DMS79 treated with DMSO at 0.1 percent for 48 hours (cell line): ENCODE measurements at regions not wholly inside any gene's neighbourhood (a gene's known extent, or its start where the extent isn't known, plus 50 kb on each side); places are given as distances from the start of the nearest gene placed in this dataset.
A peak's percentile ranks its signal among the peaks of the same experiment; 100 is the strongest.

ENCODE experiments used
- DNase-seq: peaks from one replicate; lab custom pipeline; 2025; lab: John Stamatoyannopoulos, UW

DNA sequence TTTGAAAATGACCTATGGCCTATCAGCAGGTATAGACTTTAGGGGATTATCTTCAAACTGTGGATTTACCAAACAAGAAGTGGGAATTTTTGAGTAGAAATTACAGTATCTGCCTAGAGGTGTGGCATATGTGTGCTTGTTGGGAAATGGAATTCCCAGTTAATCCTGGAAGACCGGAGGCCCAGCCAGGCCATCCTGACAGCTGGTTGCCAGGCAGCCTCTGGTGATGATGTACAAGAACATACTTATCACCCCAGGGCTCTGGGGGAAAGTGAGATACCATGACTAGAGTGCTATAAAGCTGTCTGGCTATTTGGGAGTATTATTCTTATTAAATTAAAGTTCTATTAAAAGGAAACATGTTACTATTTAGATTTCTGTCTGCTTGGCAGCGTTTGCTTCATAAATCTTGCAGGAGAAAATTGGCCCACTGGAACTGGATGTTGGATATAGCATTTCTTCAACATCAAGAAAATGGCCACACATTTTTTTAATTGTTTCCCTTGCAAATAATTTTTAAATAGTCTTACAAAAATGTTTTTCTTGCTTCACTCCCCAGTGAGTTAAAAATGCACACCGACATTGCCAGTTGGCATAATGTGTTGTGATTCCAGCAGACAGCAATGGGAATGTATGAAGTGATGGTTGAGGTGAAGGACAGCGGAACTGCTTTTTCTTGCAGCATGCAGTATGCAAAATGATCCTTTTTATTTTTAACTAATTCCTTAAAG, 187.8 kb downstream of the MYLK4 start:
- DNase-seq = no peak

DNA sequence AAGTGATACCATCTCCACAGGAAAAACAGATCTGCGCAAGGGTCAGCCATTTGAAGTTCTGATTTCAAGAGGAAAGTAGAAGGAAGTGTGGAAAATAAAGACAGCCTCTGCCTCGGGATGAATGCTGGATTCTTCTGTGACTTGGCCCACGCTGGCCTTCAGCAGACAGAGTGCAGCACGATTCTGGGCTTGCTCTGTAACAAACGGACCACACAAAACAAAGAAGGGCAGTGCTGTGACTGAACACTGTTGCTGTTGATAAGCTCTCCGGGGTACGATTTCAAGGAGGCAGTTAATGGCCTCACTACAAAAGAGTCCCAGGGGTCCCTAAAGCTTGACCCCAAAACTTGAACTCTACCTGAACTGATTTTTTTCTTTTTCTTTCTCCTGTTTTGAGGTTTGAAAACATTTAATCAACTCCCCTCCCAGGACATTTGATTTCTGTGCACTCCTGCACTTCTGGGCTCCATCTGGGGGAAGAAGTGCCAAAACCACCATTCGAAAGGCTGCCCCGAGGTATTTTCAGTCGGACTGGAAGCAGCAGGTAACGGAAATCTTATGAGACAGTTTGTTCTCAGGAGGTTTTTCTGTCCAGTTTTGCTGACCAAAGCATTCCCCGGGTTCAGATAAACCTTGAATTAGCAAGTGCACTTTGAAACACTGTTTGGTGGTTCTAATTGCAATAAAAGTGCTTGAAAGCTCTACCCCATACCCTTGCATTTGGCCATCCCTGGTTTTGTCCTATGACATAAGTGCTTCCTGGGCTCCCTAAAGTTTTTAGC, 189.6 kb downstream of the MYLK4 start:
- no peak for DNase-seq

DNA sequence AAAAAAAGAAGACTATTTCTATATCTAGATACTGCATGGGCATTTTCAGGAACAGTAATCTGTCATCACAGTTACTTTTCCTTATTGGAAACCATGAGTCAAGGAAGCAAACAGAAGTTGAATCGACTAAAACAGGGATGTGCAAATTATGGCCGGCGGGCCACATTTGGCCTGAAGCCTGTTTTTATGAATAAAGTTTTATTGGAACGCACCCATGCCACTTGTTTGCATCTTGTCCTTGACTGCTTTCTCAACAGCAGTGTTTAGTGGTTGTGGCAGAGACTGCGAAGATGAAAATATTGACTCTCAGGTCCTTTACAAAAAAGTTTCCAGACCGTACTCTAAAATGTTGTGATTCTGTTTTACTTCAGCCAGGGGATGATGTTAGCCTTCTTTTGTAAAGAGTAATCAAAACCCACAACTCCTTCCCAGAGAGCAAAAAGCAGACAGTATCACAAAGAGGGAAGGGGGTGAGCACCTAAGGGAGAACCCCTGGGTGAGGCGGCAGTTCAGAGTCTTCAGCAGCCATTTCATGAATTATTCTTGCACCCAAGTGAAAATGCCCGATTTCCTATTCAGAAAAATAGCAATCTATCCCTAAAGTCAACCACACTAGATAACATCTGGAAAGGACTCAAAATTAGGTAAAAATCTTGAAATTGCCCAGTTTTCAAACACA, 190.4 kb downstream of the MYLK4 start:
- DNase-seq = no peak

DNA sequence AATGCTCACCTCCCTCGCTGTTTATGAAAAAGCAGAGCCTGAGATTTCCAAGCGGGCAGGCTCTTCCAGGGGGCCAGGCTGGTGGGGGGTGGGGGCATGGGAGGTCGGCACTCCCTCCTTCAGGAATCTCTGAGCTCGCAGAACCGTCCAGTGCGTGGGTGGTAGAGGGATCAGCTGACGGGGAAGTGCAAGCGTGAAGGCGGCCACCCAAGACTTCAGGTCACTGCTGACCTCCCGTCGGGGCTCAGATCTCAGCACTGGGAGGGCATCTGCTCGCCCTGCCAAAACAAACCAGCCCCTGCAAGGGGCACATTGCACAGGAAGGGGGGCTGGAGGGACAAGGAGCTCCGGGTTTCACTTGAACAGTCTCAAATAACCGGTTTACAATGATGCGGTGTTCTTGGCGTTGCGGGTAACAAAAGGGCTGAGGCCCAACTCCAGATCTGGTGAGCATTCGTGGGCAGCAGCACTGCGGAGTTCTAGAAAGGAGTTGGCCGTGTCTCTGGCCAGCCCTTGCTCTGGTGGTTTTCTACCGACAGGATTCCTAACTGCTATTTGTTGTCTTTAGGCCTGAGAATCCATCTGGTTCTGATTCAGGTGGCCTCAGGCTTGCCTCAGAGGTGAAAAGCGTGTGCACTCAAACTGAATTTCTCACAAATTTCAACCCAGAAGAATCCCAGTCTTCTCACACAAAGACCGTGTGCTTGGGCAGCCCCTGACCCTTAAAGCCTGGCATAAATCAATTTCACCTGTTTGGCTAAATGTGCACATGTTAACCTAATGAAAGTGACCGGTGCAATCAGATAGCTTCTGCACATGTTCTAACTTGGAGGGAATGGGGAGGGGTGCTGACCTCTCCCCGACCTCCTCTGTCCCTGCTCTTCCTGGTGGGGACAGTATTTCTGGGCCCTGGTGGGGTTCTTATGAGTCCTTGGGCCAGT, 191.6 kb downstream of the MYLK4 start:
- no peak for DNase-seq

DNA sequence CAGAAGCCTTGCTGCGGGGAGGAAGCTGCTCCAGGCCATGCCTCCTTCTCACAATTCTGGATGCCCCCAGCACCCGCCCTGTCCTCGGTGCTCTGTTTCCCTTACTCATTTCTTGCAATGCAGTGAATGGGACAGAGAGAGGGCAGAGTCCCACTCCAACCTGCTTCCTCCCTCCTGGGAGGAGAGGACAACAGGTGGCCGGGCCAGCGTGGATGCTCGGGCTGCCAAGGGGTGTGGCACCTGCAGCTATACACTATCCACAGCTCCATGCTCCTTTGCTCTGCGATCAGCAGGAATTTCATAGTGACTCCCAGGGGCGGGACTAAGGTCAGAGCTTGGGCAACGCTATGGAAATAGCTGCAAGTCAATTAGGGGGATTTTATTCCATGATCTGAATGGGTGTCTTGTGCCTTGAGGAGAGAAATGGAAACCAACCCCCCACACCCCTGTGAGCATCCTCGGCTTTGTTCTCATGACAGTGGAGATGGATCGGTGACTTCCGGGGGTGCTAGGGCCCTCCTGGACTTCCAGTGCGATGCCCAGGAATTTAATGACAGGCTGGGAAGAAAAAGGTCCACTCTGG, 192.5 kb downstream of the MYLK4 start:
- DNase-seq = no peak

DNA sequence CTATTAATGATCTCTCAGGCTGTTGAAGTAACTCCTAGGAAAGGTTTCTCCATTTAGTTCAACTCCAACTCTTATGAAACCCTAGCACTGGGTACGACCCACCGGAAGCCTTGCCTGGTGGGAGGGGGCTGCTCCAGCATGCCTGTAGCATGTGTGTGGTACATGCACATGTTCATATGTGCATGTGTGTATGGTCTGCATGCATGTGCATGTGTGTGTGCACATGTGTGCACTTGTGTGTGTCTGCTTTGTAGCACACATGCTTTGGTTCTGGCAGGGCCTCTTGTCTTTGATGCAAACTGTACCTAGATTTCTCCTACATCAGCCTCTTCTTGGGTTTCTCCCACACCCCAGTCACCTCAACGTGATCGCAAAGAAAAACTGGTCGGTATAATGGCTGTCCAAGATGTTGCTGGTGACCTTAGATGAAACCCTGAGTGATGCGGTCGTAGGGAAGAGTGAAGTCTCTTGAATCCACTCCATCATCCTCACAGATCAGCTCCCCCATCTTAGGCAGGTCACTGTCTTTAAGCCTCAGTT, 193.5 kb downstream of the MYLK4 start:
- DNase-seq = no peak

DNA sequence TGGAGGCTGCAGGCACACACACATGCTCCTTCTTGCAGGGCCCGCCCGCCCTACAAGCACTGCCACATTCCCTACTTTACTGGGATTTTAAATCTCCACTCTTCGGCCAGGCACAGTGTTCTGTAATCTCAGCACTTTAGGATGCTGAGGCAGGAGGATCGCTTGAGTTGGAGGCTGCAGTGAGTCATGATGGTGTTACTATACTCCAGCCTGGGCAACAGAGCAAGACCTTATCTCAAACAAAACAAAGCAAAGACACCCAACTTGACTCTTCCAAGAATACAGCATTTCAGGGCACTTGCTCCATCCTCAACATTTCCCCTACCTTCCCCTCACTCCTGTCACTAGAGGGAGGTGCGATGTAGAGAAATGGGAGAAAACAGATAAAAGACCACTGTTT, 194.0 kb downstream of the MYLK4 start:
- no peak for DNase-seq

DNA sequence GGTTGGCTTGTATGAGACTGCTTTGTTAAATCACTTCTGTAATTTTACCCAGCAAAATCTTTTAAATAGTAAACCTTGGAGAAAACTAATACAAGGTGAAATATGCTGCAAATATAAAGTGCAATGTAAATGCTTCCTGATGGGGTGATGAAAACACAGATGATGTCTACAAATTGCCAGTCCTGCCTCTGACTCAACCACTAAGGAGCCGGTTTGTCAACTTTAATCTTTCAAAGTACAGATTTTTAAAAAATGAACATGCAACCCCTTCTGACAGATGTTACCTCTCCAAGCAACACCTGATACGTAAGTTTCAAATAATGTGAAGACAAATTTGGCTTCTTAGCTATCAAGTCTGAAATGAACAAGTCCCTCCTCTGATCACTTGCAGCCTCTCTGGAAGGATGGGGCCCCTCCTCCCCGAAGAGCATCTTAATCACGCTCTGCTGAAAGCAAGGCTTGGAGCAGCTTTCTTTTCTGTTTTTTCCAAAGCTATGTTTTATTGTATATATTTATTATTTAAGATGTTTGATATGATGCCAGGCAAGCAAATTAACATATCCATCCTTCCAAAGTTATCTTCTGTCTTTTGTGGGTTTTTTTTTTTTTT, 196.0 kb downstream of the MYLK4 start:
- DNase-seq = peak; percentile 23

DNA sequence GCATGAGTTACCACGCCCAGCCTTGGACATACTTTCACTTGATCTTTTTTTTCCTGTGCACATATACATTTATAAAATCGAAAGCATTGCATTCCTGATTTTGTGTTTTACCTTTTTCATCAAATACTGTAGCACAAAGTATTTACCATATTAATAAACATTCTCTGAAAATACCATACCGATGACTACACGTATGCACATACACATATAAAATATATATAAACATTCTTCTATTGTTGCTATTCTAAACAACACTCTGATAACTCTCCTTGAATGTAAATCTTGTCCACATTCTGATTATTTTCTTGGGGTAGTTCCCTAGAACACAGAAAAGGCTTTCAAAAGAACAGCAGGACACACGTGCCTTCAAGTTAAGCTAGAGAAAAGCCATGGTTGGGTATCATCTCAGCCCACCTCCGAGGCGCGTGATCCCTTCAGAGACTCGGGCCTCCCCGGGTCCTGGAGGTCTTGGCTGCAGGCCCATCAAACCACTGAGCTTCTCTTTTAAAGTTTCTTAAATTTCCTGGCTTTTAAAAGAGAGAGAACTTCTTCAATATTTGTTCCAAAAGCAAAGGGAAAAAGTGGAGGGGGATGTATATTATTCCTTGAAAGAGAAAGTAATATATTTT, 198.1 kb downstream of the MYLK4 start:
- DNase-seq = no peak

DNA sequence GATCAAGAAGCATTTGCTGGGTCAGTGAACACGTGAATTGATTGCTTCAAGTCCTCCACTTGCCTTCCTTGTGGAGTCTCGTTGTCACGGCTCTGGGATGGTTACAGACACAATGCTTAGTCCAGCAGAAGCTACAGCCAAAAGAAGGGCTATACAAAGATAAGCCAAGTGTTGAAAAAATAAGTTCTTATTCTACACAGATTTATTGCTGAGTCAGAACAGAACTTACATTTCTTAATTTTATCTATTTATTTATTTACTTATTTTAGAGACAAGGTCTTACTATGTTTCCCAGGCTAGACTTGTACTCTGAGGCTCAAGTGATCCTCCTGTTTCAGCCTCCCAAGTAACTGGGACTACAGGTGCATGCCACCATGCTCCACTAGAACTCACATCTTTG, 199.0 kb downstream of the MYLK4 start:
- DNase-seq = no peak

DNA sequence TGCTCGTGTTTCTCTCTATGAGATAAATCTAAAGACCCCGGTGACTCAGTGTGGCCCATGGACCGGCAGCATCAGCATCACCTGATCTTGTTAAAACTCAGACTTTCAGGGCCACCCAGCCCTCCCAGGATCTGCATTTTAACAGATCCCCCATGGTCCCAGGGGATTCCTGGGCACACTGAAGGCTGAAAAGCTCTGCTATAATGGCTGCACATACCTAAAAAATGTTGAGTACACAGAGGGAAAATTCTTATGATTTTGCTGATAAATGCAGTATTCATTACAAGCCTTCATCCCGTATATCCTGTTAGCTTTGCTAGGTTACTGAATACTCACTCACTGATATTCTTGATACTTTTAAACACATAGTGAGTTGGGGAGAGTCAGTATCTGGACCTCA, 200.5 kb downstream of the MYLK4 start:
- DNase-seq = no peak

DNA sequence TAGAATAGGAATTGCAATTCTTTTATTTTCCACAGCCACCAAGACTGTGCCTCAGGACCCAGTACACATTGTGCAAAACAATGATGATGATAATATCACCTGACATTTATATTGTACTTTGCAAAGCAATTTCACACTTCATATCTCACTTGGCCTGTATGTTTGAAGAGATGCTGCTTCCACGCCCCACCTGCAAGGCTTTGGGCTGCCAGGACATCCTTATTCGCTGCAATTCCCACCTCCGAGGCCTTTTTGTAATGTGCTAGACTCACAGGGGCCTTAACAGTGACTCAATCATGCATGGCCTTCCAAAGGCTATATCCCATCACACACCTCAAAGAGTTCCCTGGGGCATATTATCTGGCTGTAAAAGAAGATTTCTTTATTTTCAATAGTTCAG, 200.9 kb downstream of the MYLK4 start:
- no peak for DNase-seq

DNA sequence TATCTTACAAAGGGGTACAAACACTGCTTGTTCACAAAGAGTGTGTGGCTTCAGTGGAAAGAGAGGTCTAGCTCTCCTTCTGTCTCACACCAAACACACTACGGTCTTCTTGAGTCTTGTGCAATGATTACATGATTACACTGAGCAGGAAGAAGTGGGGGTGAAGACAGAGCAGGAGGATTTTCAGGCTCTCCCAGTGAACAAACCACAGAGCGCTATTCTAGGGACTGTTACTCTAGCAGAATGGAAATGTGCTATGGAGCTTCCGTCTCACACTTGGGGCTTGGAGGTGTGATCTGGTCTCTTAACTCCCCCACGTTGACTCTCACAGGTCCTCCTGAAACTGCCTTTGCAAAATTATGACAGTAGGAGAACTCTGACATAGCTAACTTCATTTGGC, 203.4 kb downstream of the MYLK4 start:
- no peak for DNase-seq

DNA sequence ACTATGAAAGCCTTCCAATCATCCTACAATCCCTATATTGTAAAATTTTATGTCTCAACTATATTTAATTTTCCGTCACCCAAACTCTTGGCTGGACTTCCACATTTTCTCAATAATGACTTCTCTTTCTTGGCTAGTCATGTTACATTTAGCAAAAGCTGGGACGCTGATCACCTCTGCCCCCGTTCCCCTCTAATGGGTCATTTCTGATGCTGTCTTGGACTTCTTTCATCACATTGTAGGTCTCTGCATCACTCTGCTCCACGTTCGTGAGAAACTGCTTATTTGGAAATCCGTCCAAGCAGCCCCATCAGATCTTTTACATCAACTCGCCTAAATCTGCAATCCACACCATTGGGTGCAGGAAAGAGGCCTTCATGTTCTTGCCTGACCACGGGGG, 203.8 kb downstream of the MYLK4 start:
- DNase-seq = no peak

DNA sequence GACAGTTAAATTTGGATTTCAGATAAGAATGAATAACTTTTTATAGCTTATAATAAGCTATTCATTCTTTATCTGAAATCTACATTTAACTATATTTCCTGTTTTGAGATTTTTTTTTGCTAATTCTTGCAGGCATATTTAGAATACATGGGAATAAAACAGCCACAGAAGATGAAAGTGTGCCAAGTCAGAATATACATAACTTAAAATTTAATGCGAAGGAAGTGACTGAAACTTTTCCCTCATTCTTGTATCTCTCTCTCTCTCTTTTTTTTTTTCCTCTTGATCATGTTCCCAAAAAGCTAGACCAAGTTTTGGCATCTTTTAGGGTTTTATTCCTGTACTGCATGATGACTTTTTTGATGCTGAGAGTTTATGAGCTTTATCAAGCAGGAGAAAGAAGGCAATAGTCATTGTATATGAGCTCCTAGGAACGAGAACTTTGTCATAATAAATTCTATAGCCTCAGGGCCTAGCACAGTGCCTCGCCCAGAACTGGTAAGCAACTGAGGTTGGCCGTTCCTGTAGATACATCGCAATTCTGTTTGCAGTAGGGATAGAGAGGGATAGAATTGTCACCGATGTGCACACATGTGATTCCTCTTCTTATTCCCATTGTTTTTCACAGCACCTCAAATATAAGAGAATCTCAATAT, 205.2 kb downstream of the MYLK4 start:
- no peak for DNase-seq

DNA sequence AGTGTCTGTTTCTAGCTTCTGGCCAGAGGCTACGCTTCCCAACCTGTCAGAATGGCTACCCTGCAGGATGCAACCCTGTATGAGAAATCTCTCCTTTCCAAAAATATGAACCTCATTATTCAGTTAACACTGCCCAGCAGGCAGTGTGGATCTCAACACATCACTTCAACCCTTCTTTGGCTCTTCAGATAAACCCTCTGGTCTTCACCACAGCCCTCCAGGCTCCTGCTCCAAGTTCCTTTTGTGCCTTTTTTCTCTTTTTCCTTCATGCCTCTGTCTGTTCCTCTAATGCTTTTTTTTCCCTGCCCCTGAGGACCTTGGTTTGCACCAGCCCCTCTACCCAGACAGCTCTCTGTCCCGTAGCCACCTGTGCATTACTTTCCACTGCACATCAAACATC, 207.4 kb downstream of the MYLK4 start:
- no peak for DNase-seq

DNA sequence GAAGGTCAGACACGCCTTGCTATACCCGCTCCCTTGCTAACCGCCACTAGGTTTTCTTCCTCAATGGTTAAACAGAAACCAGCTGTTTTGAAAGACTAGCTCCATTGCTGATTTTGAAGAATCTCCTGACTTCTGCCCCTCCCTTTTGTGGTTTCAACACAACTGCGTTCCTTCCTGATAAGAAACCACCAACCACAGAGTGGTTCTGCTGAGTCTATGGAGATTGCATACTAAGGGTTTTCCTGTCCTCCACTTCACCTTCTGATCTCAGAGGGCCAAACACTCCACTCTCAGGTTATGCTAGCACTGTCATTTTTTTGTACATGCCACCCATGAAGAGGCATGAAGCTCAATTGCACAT, 207.9 kb downstream of the MYLK4 start:
- DNase-seq = peak; percentile 81

DNA sequence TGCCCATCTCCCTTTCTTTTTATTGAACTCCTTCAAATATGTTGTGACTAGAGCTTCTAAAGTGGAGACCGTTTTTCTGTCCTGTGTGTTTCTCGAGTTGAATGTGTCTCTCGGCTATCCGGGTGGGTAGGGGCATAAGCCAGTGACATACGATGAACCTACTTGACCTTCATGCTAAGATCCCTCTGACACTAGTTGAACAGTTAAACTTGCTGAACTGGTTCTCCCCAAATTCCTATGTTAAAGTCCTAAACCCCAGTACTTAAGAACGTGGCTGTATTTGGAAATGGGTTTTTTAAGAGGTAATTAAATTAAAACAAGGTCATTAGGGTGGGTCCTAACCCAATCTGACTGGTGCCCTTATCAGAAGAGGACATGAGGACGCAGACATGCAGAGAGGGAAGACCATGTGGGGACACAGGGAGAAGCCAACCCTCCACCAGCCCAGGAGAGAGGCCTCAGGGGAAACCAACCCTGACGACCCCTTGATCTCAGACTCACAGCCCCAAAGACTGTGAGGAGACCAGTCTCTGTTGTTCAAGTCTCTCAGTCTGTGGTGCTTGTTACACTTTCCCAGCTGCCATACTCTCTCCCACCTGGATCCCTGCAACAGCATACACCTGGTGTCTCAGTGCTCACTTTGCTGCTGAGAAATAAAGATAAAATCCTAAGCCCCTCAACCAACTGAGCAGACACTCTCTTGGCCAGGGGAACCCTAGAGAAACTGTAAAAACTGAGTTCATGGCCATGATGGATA, 208.4 kb downstream of the MYLK4 start:
- DNase-seq = no peak

DNA sequence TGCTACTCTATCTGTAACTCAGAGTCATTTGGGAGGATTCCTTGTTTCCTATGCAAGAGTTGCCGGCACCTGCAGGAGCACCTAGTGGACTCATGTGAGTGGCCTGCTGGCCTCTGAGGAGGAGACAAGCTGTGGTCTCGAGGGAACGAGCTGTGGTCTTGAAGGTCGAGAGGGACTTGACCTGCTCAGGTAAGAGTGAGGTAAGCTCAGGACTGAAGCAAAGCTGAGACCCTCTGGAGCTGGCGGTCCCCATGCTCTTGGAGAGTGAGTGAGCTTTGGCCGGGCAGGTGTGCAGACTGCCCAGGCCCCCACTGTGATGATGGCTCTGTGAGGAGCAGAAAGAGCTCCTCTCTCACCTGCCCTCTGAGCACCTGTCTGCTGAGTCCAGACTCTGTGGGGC, 214.3 kb downstream of the MYLK4 start:
- no peak for DNase-seq
